ENCODE measurements at regions not wholly inside any gene's neighbourhood (a gene's known extent, or its start where the extent isn't known, plus 50 kb on each side); places are given as distances from the start of the nearest gene placed in this dataset.

DNA sequence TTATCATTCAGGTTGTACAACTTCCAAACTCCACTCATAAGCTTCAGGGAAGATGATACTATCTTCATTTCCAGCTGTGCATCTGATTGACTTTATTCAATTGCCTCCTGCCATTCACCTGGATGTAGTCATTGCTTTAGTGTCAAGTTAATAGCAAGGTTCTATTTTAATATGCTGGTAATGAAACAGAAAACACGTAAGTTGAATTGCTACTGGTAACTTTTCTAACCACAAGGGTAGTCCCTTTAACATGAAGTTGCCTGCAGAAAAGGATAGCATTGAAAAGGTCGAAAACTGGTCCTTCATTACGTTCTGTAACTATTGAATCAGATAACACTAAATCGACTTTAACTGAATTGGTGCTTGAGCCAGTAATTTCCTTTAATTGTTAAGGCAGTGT is 459.4 kb upstream of the CDH6 start:
- no peak for DNase-seq

DNA sequence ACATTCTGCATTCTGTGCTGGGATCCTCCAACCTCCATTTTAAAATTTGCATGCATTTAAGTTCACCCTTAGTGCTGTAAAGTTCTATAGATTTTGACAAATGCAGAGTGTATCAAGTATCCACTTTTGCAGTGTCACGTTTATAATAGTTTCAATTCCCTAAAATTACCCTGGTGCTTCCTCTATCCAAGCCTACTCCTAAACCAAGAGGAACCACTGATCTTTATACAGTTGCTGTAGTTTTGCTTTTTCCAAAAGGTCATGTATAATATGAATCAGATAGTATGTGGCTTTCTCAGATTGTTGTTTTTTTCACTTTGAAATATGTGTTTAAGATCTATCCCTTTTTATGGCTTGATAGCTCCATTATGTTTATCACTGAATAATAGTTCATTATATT is 468.4 kb upstream of the CDH6 start:
- DNase-seq, result no peak

DNA sequence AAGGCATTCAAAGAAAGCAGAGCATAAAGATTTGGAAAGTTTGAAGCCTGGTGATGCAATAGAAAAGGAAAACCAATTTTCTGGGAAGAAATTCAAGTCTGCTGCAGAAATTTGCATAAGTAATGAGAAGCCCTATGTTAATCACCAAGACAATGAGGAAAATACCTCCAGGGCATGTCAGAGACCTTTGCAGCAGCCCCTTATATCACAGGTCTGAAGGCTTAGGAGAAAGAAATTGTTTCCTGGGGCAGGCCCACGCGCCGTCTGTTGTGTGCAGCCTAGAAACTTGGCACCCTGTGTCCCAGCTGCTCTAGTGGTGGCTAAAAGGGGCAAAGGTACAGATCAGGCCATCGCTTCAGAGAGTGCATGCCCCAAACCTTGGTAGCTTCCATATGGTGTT is 495.3 kb upstream of the CDH6 start:
- no peak for DNase-seq

DNA sequence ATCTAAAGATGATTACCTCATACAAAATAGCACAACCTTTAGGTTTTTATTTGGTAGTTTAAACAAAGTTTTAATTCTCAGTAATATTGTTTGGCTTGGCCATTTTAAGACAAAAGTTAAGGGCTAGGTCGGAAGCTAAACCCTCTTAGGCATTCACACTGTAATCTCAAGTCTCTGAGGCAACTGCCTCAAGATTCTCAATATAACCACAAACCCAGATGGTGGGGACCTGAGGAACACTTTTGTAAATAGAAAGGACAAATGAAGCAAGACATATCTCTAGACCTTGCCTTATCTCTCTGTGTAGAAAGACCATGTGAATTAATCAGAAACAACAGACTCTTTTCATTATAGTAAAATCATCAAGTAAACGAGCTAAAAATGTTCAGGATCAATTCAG is 500.2 kb upstream of the CDH6 start:
- no peak for DNase-seq

DNA sequence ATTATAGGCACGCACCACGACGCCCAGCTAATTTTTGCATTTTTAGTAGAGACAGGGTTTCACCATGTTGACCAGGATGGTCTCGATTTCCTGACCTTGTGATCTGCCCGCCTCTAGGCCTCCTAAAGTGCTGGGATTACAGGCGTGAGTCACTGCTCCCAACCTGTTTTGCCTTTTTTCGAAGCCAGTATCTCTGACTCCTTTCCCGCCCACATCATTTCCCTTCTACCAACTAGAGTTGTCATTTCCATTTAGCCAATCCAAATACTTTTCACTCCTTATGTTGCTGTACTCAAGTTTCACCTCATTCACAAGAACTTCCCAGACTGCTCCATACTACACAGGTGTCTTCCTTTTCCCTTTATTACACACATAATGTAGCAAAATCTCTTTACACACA is 502.6 kb upstream of the CDH6 start:
- no peak for DNase-seq

DNA sequence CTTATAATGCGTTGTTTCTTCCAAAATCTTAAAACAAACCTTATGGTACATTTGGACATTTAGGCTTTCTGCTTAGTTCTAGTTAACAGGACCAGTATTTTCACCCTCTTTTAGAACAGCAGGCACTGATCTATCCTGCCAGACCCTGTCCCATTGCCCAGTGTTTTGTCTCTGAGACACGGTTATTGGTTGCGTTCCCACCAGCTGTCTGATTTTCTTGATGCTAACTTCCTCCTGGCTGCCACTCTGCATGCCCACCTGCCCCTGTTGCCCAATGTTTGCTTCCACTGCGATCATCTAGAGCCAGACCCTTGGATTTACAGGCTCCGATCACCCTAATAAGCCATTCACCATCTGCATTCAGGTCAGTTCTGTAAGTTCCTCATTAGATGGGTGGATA is 506.0 kb upstream of the CDH6 start:
- no peak for DNase-seq

DNA sequence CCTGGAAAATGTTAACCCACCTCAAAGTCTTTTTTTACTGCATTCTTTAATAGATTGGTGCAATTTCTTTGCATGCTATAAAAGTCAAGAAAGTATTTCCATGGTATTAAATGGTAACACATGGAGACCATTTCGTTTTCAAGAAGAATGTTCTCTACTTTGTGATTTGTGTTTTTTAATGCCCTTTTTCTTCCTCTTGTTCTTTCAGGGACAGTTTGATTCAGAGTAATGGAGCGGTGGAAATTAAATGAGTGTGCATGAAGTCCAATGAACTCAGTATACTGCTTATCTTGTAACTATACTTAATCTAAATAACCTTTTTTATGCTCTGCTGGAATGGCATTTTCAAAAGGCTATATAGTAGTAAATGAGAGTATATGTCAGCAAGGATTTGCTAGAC is 507.0 kb upstream of the CDH6 start:
- no peak for DNase-seq

DNA sequence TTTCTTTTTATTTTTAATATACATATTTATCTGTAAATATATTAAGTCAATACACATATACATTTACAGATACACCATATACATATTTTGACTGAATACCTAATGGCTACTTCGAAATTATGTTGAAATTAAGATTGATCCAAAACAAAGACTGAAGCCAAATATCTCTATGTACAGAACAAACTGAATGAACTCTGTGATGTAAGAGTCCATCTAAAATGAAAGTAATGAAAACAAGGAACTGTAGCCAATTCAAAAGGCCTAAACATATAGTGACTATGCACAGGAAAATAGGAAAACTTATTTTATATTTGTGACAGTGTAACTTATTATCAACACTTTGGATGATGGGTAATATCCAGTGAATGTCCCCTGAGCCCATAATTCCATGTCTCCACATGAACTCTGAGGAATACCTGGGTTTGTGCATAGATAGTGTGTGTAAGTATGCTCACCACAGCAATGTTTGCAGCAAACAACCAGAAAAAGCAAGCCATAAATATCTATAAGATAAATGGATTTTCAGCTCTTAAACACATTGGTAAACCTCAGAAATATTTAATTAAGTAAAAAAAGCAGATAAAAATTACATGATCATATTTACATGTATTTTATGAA is 517.2 kb upstream of the CDH6 start:
- DNase-seq, result no peak

DNA sequence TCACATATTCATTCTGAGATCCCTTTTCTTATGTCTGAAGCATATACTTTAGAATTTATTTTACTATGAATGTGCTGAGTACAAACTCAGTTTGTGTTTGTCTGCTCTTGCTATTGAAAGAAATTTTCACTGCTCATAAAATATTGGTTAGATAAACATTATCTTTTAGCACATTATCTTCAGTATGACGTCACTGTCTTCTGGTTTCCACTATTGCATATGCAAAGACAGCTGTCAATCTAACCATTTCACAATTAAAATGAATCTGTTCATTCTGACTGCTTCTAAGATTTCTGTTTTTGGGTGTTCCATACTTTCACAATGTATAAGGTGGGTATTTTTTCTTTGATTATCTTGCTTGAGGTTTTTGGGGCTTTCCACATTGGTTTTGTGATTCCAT is 526.2 kb upstream of the CDH6 start:
- no peak for DNase-seq

DNA sequence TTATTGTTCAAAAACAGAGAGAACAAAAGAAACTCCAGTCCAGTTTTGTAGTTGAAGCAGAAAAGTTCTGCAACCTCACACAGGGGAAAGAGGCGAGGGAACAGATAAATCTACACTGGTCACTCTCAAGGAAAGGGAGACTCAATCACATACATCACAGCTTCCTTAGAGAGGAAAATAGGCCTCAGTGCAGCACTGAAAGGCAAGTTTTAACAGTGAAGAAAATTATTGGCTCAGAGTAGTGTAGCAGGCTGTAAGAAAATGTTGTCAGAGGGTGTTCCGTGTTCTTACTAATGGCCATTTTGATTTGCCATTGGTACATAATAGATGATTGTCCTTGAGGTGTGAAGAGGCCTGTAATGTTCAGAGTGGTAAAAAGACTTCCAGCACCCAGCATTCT is 530.0 kb upstream of the CDH6 start:
- DNase-seq, result no peak

DNA sequence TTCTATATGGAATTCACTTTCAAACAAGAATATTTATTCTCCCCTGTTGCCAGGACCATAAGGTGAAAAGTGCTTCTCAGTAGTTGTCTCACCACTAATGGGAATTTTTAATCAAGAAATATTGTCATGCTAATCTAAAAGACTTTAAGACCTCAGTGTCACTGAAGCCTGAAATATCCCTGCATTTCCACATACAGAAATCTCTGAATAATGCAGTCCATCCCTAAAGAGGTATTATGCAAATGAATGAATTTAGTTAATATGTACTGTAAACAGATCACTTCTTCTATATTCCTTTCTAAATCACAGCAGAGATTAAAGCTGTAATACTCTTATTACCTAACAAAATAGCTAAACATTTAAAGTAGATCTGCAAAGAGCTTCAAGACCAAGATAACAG is 531.1 kb upstream of the CDH6 start:
- DNase-seq, result no peak

DNA sequence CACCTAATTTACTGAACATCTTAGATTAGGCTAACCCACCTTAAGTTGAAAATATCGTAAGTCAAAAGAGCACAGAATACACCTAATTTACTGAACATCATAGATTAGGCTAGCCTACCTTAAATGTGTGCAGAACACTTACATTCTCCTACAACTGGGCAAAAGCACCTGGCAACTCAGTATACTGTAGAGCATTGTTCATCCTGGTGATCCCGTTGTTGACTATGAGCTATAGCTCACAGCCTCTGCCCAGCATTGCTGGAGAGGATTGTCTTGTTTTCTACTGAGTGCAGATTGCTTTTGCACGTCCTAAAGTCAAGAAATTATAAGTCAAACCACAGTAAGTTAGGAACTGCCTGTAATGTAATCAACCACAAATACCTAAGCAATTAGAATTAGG is 531.8 kb upstream of the CDH6 start:
- DNase-seq, result no peak

DNA sequence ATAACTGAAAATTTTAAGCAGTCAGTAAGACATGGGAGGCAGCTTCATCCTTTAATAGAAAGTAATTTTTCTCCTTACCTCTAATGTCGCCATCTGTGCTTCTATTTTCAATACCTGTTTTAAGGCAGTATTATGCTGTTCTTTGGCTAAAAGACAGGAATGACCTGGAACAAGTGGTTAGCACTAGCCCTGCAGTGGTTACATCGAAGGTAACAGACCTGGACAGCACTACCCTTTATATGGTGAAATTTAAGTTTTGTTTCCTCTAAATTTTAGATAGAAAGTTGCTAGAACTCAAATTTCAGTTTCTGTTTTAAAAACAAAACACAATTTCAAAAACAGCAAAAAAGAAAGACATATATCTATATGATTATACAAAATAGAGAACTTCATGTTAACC is 534.1 kb upstream of the CDH6 start:
- no peak for DNase-seq

DNA sequence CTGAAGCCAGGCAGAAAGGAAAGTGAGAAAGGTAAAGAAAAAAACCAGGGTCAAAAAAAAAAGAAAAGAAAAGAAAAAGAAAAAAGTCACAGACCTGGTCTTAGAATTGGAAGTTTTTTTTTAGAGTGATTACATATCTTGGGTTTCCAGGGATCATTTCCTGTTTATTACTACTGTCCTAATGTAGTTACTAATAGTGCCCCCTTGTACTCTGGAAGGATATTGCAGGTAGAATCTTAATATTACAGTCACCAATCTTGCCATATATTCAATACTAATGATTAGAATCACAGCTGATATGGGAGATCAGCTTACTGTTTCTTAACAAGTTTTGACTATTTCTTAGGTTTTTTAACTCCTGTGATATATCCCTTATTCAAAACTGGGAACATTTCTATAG is 543.2 kb upstream of the CDH6 start:
- no peak for DNase-seq

DNA sequence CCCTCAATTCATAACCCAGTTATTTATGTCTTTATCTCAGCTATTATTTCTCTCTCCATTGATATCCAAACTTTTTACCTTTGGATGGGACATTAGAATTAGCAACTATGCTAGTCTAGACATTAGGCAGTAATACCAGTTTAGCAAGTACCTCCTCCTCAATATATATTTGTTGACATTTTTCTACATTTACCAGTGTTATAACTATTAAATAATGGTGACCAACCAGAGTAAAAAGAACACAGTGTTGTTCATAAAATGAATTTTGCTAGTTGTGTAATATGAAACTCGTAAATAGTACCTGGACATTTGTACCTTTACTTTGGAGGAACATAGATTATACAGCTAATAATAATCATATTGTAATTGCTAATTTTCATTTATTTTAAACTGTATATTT is 554.6 kb upstream of the CDH6 start:
- no peak for DNase-seq

DNA sequence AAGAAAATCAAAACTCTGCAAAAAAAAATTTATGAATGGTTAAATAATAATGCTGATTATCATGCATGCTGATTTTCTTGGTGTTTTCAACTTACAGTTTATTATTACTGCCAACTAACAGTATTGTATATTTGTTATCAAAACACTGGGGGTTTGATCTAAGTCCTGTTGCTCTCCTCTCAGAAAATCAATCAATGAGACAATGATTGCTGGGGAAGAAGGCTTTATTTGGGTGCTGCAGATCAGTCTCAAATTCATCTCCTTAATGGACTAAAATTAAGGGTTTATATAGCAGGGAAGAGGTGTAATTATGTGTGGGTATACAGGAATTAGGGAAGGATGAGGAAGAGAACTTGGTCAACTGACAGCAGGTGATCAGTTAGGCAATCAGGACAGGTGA is 565.5 kb upstream of the CDH6 start:
- DNase-seq, result no peak

DNA sequence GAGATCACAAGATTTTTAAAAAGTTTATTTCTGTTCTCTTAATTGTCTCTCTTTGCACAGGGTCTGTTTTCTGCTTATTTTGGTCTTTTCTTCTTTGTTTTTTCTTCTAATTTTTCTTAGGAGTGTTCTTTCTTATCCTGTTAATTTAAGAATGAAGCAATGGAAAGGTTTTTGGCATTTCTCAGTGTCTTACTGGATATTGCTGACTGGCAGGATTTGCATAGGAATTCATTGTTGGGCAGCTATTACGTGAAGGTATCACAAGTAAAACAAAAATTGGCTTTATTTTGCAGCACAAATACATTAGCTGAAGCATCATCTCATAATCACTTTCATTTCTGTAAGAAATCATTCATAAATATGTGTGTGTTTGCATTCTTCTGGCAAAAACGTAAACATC is 566.9 kb upstream of the CDH6 start:
- DNase-seq, result no peak

DNA sequence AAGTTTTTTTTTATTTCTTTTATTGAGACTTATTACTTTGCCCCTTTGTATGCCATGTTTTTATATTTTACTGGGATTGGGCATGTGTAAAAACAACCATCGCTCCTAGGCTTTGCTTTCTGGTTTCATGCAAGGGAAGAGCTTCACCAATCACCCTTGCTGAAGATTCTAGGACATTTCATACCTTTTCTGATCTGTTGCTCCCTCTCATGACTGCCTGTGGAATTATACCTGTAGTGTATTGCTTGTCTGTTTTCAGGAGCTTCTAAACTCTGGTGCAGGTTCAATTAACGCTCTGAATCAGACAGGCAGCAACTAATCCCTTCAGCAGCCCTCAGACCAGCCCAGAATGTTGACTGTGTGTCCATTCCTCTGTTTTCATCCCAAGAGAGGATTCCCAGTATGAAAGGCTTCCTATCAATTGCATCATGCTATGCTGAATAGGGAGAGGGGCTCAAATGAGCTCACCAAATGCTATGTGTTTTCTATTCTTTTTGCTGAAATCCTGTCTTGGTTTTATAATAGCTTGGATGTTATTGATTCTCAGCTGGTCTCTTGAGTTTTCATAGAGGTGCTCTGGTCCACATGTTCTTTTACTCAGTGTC is 572.9 kb upstream of the CDH6 start:
- no peak for DNase-seq

DNA sequence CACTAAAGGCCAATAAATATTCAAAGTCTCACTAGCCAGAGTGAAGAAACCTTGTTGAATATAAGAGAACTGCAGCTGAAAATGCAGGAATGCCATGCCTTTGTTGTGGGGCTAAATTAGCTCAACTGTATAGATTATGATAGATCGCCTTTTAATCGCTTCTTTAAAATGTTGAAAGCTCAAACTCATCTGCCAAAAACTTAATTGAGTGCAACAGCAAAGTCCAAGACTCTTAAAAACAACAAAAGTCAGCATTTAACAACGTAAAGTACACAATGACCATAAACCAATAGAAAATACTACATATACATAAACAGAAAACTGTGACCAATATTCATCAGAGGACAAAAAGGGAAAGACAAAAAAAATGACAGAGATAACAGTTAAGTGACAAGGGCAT is 585.0 kb upstream of the CDH6 start:
- no peak for DNase-seq

DNA sequence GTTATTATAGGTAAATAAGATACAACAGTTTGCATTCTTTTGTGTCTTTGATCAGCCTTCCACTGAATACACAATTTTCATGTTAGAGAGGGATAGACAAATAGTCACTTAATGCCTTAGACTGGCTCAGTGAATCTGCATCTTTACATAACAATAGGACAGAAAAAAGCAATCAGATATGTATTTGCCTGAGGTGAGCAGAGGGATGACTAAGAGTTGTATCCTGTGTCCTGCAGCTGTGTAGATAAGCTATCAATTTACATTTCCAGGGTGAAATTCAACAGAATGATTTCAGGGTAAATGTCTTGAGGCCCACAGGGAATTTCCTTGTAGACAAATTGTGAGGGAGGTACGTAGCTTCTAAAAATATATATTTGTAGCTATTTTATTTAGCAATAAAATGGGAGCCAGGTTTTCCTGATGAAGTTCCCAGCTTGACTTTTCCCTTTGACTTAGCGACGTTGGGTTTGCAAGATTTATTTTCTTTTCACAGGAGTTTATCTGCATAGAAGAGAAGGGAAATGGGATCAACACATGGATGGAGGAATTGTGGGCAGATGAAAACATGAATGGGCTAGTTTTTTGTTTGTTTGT is 586.1 kb upstream of the CDH6 start:
- DNase-seq, result no peak

DNA sequence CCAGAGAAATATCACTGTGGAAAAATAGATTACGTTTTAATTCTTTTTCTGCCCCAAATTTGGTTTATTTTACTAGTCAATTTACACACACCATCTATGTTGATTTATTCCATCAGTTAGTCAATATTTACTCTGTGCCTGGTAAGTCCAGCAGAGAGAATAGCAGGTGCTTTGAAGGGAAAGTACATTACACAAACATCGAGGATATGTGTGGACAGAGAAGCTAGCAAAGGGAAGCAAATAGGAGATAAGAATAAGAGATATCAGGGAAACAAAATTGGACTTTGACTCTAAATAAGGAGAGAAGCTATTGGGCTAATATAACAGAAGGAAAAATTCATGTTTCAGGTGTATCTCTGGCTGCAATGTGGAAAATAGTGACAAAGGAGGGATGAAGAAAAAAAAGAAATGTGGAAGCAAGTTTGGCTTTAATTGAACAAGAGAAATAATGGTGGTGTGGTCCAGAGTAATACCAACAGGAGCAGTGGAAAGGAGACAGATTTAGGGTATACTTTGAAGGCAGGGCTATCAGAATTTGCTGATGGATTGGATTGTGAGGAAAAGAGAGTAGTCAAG is 587.7 kb upstream of the CDH6 start:
- DNase-seq, result no peak

DNA sequence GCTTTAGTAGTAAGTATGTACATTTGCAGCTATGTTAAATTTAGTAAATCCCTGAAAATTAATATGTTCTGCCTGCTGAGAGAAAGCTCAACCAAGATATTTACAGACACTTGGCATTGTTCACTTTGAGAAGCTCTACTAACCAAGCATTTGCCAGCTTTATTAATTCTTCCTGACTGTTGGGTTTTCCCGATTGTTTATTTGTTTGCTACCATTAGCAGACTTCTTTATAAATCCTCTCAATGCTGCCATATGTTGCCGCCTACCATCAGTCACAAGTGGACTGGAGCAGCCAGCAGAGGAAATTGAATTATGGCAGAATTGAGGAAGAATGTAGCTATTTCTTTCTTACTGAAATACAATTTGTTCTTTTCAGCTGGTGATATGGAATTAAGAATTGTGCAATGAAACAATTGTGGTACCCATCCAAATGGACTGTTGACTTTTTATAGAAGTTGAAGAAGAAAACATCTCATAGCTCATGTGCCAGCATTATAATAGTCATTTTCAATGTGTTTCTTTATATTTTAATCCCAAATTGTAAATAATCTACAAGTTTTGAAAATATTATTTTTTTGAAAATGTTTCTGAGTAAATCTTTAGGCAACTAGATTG is 588.7 kb upstream of the CDH6 start:
- DNase-seq, result no peak

DNA sequence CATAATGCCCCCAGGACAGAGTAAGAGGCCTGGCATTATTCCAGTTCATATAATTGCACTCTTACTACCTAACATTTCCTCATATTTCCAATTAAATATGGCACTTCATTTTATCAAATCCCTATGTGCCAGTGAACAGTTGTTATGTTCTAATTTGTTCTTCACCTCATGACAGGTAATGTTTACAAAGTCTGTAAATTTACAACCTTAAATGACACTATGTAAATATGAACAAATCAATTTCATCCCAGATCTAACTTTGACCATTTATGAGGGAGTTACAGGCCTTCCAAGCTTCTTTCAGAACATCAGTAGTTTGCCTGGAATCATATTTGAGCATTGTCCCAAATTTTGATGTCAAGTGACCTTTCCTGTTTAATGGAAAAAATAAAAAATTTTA is 592.6 kb upstream of the CDH6 start:
- no peak for DNase-seq

All from occipital lobe (tissue), 1 donor.